ENCODE measurements at regions not wholly inside any gene's neighbourhood (a gene's known extent, or its start where the extent isn't known, plus 50 kb on each side); places are given as distances from the start of the nearest gene placed in this dataset.
A peak's percentile ranks its signal among the peaks of the same experiment; 100 is the strongest.
"Not testable (repeated sequence)": the region's sequence is repeated elsewhere in the genome, so short reads cannot be mapped to it uniquely, and the experiment has no call there.

DNA sequence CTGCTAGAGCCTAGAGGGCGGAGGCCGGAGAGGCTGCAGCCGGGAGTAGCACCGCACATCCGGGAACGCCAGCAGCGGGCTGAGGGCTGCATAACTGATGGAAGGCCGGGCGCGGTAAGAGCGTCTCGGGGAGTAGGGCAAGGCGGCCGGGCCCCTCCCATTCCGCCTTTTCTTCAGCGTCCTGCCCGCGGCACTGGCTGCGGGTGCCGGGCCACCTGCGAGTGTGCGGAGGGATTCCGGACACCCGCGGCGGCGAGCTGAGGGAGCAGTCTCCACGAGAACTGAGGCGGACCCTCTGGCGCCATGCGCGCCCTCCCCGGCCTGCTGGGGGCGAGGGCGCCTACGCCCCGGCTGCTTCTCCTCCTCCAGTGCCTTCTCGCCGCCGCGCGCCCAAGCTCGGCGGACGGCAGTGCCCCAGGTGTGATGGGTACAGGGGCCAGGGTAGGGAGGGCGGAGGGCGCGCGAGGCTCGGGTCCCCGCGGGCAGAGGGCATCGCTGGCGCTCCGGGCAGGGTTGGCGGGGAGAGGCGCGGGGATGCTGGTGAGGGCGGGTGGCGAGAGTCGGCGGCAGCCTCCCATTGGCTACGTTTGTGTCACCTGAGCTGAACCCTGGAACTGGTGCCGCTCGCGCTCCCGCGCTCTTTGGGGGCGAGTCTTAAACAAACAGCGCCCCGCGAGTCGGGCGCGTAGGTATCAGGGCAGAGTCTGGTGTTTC lies 334.4 kb downstream of the SRGAP2C start:
- FAIRE-seq (no peak), DNase-seq (ENCODE audit: insufficient read length, low spot score) (no peak)
- no peak for TF ChIP-seq POLR2A (IDR thresholded peaks at IDR 0.05; ENCODE audit: low read depth, low read length)
- no peak for TF ChIP-seq POLR2AphosphoS5 (IDR thresholded peaks at IDR 0.05; ENCODE audit: low read depth, low read length)
- TF ChIP-seq SPI1 (IDR thresholded peaks at IDR 0.05; ENCODE audit: low read depth, low read length), result no peak
- TF ChIP-seq POU2F2 (IDR thresholded peaks at IDR 0.05; ENCODE audit: low read depth, low read length), result no peak
- TF ChIP-seq TAF1 (IDR thresholded peaks at IDR 0.05; ENCODE audit: low read depth, low read length), result no peak
- no peak for TF ChIP-seq PAX5 (IDR thresholded peaks at IDR 0.05; ENCODE audit: insufficient read depth, low read length, severe bottlenecking)

DNA sequence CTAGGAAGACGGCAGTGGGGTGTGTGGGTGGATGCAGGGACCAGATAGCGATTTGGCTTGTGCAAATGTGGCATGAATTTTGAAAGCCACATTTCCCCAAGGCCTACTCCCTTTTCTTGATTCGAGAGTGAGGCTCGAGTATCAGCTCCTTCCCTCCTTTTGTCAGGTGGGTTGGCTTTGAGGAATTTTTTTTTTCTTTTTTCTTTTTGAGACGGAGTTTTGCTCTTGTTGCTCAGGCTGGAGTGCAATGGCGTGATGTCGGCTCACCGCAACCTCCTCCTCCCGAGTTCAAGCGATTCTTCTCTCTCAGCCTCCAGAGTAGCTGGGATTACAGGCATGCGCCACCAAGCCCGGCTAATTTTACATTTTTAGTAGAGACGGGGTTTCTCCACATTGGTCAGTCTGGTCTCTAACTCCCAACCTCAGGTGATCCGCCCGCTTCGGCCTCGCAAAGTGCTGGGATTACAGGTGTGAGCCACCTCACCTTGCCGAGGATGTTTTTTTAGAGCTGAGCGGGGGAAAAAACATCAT lies 335.0 kb downstream of the SRGAP2C start:
- not testable (repeated sequence) for DNase-seq (ENCODE audit: insufficient read length, low spot score); FAIRE-seq

DNA sequence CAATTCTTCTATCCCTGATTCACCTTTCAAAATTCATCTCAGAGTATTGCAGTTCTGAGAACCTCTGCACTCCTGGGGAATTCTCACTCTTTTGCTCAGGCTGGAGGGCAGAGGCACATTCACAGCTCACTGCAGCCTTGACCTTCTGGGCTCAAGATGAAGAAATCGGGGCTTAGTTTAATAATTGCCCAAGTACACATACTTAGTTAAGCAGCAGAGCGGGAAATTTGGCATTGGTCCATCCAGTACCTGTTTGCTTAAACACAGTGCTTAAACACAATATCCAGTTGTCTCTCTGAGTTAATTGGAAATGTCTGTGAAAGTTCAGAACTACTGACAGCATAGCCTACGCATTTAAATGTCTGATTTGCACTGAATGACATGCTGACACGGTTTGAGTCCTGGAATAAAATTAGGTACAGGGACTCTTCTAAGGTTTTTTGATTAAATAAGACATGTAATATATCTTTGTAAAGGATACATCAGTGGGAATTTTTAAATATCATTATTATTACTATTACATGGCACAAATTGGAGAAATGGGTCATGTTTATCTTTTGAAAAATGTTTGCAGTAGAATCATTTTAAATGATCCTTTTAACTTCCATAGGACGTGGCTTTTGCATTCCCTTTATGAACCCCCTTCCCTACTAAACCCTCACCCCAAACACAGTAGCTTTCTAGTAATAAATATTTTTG lies 337.4 kb downstream of the SRGAP2C start:
- DNase-seq (ENCODE audit: insufficient read length, low spot score) (no peak), FAIRE-seq (no peak)

DNA sequence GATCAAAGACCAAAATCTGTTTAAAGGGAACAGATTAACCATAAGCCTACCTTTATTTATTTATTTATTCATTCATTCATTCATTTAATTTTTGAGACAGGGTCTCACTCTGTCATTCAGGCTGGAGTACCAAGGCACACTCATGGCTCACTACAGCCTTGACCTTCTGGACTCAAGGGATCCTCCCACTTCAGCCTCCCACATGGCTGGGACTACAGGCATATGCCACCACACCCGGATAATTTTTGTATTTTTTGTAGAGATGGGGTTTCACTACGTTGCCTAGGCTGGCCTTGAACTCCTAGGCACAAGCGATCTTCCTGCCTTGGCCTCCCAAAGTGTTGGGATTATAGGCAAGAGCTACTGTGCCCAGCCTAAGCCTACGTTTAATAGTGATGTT lies 338.3 kb downstream of the SRGAP2C start:
- not testable (repeated sequence) for FAIRE-seq

More for the DNA sequence above, 337.4 kb downstream of the SRGAP2C start:
- no peak for TF ChIP-seq POLR2A (IDR thresholded peaks at IDR 0.05; ENCODE audit: low read depth, low read length)
- no peak for TF ChIP-seq SPI1 (IDR thresholded peaks at IDR 0.05; ENCODE audit: low read depth, low read length)
- no peak for TF ChIP-seq POU2F2 (IDR thresholded peaks at IDR 0.05; ENCODE audit: low read depth, low read length)
- TF ChIP-seq PAX5 (IDR thresholded peaks at IDR 0.05; ENCODE audit: insufficient read depth, low read length, severe bottlenecking), result no peak
- no peak for TF ChIP-seq TAF1 (IDR thresholded peaks at IDR 0.05; ENCODE audit: low read depth, low read length)
- TF ChIP-seq POLR2AphosphoS5 (IDR thresholded peaks at IDR 0.05; ENCODE audit: low read depth, low read length), result no peak

DNA sequence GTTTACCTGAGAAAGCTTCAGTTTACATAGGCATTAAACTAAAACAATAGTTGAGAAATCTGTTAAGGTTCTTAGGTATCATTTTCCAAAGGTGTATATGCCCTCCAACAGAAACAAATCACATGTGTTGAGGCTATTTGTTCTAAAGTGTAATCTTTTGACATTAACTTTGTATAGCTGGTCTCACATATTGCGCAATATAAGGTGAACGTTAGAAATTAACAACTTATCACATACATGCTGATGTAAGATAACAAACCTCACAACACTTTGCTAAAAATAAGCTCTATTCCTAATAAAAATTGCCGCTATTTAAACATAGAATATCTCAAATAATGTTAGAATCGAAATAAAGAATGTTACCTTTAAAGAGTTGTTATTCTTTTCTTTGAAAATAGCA lies 340.6 kb downstream of the SRGAP2C start:
- FAIRE-seq (no peak), DNase-seq (ENCODE audit: insufficient read length, low spot score) (no peak)
- TF ChIP-seq SPI1 (IDR thresholded peaks at IDR 0.05; ENCODE audit: low read depth, low read length), result no peak
- TF ChIP-seq POU2F2 (IDR thresholded peaks at IDR 0.05; ENCODE audit: low read depth, low read length), result no peak
- no peak for TF ChIP-seq POLR2AphosphoS5 (IDR thresholded peaks at IDR 0.05; ENCODE audit: low read depth, low read length)
- no peak for TF ChIP-seq PAX5 (IDR thresholded peaks at IDR 0.05; ENCODE audit: insufficient read depth, low read length, severe bottlenecking)
- TF ChIP-seq TAF1 (IDR thresholded peaks at IDR 0.05; ENCODE audit: low read depth, low read length), result no peak
- TF ChIP-seq POLR2A (IDR thresholded peaks at IDR 0.05; ENCODE audit: low read depth, low read length), result no peak

More for the DNA sequence above, 338.3 kb downstream of the SRGAP2C start:
- not testable (repeated sequence) for DNase-seq (ENCODE audit: insufficient read length, low spot score)

DNA sequence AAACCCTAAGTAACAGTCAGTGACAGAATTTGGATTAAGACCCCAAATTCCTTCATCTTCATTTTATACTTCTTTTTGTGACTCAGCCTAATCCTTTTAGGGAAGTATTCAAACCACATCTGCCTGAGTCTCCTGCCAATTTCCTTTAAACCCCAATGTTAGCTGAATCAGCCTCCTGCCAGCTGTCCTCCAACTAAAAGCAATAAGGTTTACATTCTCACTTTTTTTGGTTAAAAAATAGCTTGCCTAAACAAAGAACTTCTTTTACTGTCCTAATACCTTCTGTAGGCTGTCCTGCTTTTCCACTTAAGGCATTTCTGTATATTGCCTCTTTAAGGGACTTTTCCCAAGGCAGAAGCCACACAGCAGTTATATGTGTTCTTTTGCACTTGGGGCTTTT lies 344.2 kb downstream of the SRGAP2C start:
- not testable (repeated sequence) for DNase-seq (ENCODE audit: insufficient read length, low spot score); FAIRE-seq

DNA sequence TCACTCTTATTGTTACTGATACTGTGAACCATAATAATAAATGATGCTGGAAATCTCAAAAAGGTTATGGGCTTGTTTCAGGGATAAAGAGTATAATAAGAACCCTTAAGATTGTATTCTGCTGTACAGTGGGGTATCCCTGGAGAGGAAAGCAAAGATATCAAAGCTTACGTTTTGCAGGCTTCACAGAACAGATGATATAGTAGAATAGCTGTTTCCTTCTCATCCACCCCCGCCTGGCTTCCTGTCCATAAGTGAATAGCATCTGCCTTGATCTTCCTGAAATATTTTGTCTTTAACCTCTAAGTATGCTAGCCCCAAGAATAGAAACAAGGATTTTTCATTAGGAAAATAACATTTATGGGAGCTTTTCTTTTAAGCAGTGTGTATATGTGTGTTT lies 345.3 kb downstream of the SRGAP2C start:
- FAIRE-seq; DNase-seq (ENCODE audit: insufficient read length, low spot score): not testable (repeated sequence)

DNA sequence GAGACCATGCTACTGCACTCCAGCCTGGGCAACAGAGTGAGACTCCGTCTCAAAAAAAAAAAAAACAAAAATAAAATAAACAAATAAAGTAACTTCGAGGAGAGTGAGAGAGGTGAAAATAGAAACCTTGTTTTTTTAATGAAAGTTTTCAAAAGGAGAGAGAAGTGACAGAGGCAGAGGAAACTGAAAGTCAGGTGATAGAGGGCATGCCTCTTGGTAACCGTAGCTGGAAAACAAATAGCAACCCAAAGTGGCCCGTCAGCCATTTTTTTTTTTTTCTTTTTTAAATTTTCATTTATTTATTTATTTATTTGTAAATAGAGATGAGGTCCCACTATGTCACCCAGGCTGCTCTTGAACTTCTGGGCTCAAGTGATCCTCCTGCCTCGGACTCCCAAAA lies 347.0 kb downstream of the SRGAP2C start:
- not testable (repeated sequence) for DNase-seq (ENCODE audit: insufficient read length, low spot score); FAIRE-seq

DNA sequence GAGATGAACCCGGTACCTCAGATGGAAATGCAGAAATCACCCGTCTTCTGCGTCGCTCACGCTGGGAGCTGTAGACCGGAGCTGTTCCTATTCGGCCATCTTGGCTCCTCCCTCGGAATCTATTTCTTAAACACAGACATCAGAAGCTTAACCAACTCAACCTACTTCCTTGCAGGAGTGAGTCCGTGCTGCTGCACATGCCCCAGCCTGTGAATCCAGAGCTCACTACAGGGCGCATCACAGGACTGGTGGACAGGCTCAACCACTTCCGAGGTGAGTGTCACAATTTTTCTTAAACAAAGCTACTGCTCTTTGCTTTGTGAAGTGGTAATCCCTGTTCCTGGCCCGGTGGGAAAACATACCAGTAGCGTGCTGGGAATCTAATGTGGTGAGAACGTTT lies 353.4 kb downstream of the SRGAP2C start:
- DNase-seq (ENCODE audit: insufficient read length, low spot score); FAIRE-seq: not testable (repeated sequence)

DNA sequence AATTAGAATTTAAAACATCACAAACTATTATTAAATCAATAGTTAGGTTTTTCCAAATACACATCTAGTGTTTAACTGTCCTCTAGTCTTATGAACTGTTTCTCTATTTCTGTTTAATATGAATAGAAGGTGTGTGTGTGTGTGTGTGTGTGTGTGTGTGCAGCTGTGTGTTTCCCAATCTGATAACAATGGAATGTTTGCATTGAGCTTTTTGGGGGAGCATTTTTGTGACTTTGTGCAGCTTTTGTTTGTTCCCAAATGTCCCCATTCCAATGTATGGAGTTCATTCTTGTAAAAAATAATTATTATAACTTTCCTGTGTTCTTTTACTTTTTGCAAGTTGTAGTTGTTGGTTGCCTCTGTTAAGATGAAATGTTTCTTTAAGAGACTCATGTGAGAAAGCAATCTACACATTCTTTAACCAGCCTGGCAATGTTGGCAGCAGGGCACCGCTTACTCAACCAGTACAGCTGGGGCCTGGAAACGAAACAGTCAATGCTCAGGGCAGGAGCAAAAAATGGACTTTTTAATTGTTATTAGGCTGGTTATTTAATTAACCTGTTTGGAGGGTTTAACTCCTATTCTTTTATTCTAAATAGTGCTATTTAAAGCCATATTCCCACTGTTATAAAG lies 354.3 kb downstream of the SRGAP2C start:
- no peak for DNase-seq (ENCODE audit: insufficient read length, low spot score)
- no peak for TF ChIP-seq TAF1 (IDR thresholded peaks at IDR 0.05; ENCODE audit: low read depth, low read length)
- TF ChIP-seq SPI1 (IDR thresholded peaks at IDR 0.05; ENCODE audit: low read depth, low read length), result no peak
- no peak for TF ChIP-seq POLR2A (IDR thresholded peaks at IDR 0.05; ENCODE audit: low read depth, low read length)
- TF ChIP-seq POLR2AphosphoS5 (IDR thresholded peaks at IDR 0.05; ENCODE audit: low read depth, low read length), result no peak
- no peak for TF ChIP-seq POU2F2 (IDR thresholded peaks at IDR 0.05; ENCODE audit: low read depth, low read length)
- no peak for TF ChIP-seq PAX5 (IDR thresholded peaks at IDR 0.05; ENCODE audit: insufficient read depth, low read length, severe bottlenecking)
- no peak for FAIRE-seq

DNA sequence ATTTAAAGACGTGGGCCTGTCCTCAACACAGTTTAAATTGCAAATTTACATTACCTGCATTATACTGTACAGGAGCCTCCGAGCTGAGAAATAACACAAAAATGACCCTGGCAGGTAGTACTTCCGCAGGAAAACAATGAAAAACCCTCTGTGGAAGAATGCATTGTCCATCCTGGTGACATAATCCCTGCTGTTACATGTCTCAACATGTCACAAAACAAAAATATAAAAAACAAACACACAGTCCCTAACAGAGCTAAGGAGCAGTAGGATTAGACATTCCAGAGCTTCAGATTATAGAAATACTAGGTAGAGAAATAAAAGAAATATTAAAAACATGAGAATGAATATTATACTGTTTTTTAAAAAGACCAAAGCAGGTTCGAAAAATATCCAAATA lies 359.2 kb downstream of the SRGAP2C start:
- peak; percentile 64 for FAIRE-seq
- not testable (repeated sequence) for DNase-seq (ENCODE audit: insufficient read length, low spot score)
